Glomerular endothelial cell (primary cell): ENCODE measurements at regions not wholly inside any gene's neighbourhood (a gene's known extent, or its start where the extent isn't known, plus 50 kb on each side); places are given as distances from the start of the nearest gene placed in this dataset.
"Not testable (repeated sequence)": the region's sequence is repeated elsewhere in the genome, so short reads cannot be mapped to it uniquely, and the experiment has no call there.

Source experiments
- DNase-seq: peaks from one replicate; pipeline ENCODE4 v3.0.0-alpha.2; 2011; ENCODE audit warnings: low read depth, low spot score; ENCODE audit errors: extremely low read depth

GRCh38 chr4:54861201-54861600, 203.4 kb downstream of the KIT start:
- DNase-seq: no peak

GRCh38 chr4:54855191-54855854, 197.6 kb downstream of the KIT start:
- DNase-seq: no peak

DNA sequence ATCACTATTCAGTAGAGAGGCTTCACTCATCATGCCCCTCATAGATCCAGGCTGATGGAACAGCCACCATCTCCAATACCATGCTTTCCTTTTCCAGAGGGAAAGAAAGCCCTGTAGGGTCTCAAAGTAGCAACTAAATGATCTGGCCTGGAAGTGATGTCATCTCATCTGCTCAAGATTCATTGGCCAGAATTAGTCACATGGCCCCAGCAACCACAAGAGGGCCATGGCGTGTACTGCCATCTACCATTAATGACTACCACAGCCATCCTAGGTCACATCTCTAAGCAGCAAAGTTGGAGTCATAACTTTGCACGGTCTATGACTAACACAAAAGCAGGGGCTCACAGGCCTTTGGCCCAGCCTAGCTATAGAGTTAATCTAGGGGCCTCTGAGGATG, 194.8 kb downstream of the KIT start:
- DNase-seq: no peak

- no peak for DNase-seq
Observed at GRCh38 chr4:54852054-54852453, 194.3 kb downstream of the KIT start.

GRCh38 chr4:54844911-54845310, 187.2 kb downstream of the KIT start:
- no peak for DNase-seq

- no peak for DNase-seq
Observed at GRCh38 chr4:54843946-54844345, 186.2 kb downstream of the KIT start.

- no peak for DNase-seq
Observed at GRCh38 chr4:54843106-54843505, 185.3 kb downstream of the KIT start.

- no peak for DNase-seq
Observed at GRCh38 chr4:54842656-54843055, 184.9 kb downstream of the KIT start.

- DNase-seq: no peak
Observed at GRCh38 chr4:54842226-54842625, 184.5 kb downstream of the KIT start.

DNA sequence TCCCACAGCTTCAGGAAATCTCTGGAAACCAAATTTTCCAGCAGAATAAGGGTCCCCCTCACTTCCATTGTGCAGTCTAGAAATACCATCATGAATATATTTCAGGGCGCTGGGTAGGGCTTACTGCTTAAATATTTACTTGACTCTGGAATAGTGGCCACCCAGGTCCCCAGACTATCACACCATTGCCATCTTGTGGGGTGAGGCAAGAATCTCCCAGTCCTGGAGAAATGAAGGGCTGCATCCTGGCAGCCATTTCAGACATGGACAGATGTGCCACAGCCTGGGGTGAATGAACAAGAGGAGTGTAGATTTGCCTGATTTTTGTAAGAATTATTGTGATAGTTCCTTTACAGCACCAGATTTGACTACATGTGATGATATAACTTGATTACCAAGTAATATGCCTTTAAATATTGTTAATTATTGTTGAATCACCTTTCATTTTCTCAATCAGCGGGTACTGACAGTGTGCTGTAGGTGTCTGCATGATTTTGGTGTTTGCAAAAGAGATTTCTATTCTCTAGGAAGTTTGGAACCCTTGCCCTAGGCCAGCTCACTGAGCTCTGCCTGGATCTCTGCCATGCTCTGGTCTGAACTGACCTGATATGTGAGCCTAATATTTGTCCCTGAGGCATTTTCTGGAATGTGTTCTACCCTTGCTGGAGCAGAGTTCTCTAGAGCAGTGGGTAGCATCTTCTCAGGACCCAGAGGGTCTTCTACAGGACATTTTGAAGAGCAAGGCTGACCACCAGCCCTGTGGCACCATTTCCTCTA, 183.4 kb downstream of the KIT start:
- DNase-seq: no peak

DNA sequence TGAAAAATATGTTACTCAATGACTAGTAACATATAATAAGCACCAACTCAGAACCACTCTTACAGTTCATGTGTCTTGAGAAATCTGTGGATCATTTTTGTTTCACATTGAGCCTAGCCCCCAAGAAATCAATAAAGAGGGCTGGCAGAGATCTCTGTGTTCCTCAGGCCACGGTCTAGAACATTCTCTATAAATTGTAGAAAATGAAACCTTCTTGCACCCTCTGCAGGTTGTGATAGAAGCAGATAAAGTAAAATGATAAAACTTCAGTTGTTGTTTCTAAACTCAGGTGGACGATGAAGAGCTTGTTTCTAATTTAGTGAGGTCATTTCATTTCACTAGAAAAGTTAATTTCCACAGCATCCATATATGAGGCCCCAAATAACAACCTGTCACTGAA, 182.7 kb downstream of the KIT start:
- DNase-seq: no peak

DNA sequence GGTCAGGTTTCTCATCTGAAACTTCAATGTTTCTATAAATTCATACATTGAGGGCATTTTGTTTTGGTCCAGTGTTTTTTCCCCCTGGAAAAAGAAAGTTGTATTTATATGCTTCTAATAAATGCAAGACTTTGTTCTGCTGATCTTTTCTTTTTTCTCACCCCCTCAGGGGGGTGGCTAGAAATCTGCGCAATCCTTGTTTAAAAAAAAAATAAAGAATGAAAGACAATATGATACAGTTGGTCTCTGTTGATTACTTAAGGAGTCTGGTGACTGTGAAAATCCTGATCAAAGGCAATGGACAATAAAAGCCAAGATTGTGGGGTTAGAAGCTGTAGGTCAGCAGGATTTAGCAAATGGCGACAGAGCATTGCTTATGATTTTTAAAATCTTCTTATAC, 180.5 kb downstream of the KIT start:
- DNase-seq: no peak

DNA sequence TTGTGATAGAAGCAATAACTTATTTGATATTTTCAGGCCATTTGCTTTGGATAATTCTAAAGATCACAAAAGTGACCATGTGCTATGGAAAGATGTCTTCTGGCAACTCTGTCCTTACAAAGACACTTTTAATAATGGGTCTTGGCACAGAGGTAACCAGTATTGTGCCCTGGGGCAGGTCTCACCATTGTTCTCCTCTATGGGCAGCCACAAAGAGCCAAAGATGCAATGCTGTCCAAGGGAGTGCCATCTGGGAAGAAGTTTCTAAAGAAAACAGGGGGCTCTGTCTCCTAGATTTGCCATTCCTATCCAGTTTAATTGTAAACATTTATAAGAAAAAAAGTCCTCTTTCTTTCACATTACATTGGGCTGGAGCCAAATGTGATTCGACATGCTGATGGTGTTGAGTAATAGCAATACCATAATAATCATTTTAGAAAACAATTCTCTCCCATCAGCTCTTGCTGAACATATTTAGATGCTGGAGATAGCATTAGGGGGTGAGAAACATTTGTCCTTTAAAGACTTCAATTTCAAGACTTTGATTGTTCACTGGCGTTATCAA, 179.9 kb downstream of the KIT start:
- DNase-seq: no peak

DNA sequence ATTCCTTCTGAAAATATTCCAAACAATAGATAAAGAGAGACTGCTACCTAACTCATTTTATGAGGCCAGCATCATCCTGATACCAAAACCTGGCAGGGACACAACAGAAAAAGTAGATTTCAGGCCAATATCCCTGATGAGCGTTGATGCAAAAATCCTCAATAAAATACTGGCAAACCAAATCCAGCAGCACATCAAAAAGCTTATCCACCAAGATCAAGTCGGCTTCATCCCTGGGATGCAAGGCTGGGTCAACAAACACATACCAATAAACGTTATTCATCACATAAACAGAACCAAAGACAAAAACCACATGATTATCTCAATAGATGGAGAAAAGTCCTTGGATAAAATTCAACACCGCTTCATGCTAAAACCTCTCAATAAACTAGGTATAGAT, 170.6 kb downstream of the KIT start:
- DNase-seq: not testable (repeated sequence)

DNA sequence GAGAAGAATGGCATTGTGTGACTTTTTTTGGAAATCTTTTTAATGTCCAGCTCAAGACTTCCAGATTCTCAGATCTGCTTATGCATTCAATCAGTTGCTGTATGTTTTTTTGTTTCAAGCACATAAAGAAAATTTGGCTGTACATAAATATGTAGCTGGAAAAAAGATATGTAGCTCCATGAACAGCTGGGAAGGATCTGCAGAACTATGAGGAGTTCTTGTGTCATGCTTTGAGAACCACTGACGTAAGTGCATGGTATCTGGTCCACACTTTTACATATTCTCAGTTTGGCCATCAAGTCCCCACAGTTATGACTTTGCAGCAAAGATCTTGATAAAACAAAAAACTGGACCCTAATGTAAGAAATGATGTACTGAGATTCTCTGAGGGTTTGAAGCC, 165.9 kb downstream of the KIT start:
- no peak for DNase-seq

DNA sequence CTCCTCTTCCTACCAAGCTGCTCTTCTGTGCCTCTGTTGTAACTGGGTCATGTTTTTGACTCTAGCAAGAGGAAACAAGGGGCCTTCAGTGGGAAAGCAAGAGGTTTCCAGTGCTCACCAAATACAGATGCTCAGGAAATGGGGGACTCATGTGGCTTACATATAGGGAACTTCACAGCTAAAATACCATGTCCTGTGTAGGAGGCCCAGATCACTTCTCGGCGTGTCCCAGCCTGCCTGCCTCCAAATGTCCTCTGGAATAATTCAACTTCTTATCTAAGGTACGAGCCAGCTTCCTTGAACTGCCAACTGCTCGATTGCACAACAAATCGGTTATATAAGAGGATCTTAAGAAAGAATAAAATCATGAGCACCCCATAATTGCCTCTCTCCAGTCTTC, 161.3 kb downstream of the KIT start:
- DNase-seq: no peak

- no peak for DNase-seq
Observed at GRCh38 chr4:54818481-54818880, 160.7 kb downstream of the KIT start.

GRCh38 chr4:54813674-54814073, 155.9 kb downstream of the KIT start:
- no peak for DNase-seq

DNA sequence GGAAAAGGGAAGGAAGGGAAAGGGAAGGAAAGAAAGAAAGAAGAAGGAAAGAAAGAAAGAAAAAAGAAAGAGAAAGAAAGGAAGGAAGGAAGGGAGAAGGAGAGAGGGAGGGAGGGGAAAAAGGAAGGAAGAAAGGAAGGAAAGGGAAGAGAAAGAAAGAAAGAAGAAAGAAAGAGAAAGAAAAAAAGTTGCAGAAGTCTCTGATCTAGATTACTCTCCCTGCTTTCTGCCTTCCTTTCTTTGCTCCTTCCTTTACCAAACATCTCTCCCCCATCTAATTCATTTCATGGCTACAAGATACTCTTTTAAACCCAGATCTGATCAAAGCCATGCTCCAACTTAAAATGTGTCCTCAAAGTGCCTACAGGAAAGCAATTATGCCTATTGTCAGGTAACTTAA, 148.6 kb downstream of the KIT start:
- DNase-seq: no peak

GRCh38 chr4:54802336-54802735, 144.6 kb downstream of the KIT start:
- DNase-seq: no peak

- DNase-seq: no peak
Observed at GRCh38 chr4:54800831-54801530, 143.2 kb downstream of the KIT start.

DNA sequence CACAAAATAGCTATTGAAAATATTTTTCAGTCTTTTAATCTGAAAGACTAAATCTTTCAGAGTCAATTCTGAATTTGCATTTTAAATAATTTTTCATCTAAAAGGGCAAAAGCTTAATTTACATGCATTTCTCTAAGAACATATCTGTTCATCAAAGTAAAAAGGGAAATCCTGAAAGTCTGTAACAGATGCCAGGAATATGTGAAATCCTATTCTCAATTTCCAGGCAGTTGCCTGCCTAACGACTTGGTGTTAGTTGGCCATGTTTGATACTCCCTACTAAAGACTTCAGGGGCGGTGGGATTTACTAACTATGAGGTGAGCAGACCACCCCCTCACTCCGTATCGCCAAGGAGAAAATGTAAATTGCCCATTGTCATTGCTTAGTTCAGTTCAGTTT, 136.8 kb downstream of the KIT start:
- DNase-seq: no peak
